ENCODE measurements at regions not wholly inside any gene's neighbourhood (a gene's known extent, or its start where the extent isn't known, plus 50 kb on each side); places are given as distances from the start of the nearest gene placed in this dataset.
A peak's percentile ranks its signal among the peaks of the same experiment; 100 is the strongest.

- no peak for TF ChIP-seq CREB5 (CRISPR knock-in tag; IDR thresholded peaks at IDR 0.05; ENCODE audit: low read depth)
- TF ChIP-seq ZFP30 (CRISPR knock-in tag; IDR thresholded peaks at IDR 0.05), result no peak
- no peak for TF ChIP-seq TOX (CRISPR knock-in tag; IDR thresholded peaks at IDR 0.05; ENCODE audit: borderline replicate concordance)
- no peak for TF ChIP-seq ZNF8 (CRISPR knock-in tag; IDR thresholded peaks at IDR 0.05)
These were observed 172.2 kb upstream of the NCKAP5 start (continued) for GRCh38 chr2:133740500-133740899.

GRCh38 chr2:133748007-133748700, 179.9 kb upstream of the NCKAP5 start:
- TF ChIP-seq OSR1 (CRISPR knock-in tag; IDR thresholded peaks at IDR 0.05) (no peak), ISL1 (CRISPR knock-in tag; IDR thresholded peaks at IDR 0.05) (peak; percentile 52)
- no peak for ATAC-seq

- TF ChIP-seq TOX (CRISPR knock-in tag; IDR thresholded peaks at IDR 0.05; ENCODE audit: borderline replicate concordance), result no peak
- no peak for TF ChIP-seq TSHZ2 (CRISPR knock-in tag; IDR thresholded peaks at IDR 0.05)
- TF ChIP-seq PPARA (CRISPR knock-in tag; IDR thresholded peaks at IDR 0.05; ENCODE audit: borderline replicate concordance), result no peak
- TF ChIP-seq CREB5 (CRISPR knock-in tag; IDR thresholded peaks at IDR 0.05; ENCODE audit: low read depth), result no peak
- ATAC-seq, result no peak
These were observed 185.4 kb upstream of the NCKAP5 start for GRCh38 chr2:133753665-133754064.

- TF ChIP-seq PATZ1 (CRISPR knock-in tag; IDR thresholded peaks at IDR 0.05; ENCODE audit: borderline replicate concordance), result no peak
- TF ChIP-seq ARNTL (CRISPR knock-in tag; IDR thresholded peaks at IDR 0.05; ENCODE audit: borderline replicate concordance, low read depth), result no peak
- TF ChIP-seq BACH2 (CRISPR knock-in tag; IDR thresholded peaks at IDR 0.05; ENCODE audit: borderline replicate concordance), result no peak
- TF ChIP-seq CREB5 (CRISPR knock-in tag; IDR thresholded peaks at IDR 0.05; ENCODE audit: low read depth), result no peak
- no peak for ATAC-seq
These were observed 187.4 kb upstream of the NCKAP5 start for GRCh38 chr2:133755480-133756300.

- no peak for ATAC-seq
- TF ChIP-seq TCF4 (CRISPR knock-in tag; IDR thresholded peaks at IDR 0.05; ENCODE audit: borderline replicate concordance) (no peak), CREB5 (CRISPR knock-in tag; IDR thresholded peaks at IDR 0.05; ENCODE audit: low read depth) (no peak), ESRRG (CRISPR knock-in tag; IDR thresholded peaks at IDR 0.05) (no peak), ZNF8 (CRISPR knock-in tag; IDR thresholded peaks at IDR 0.05) (no peak), PATZ1 (CRISPR knock-in tag; IDR thresholded peaks at IDR 0.05; ENCODE audit: borderline replicate concordance) (no peak), CSDC2 (CRISPR knock-in tag; IDR thresholded peaks at IDR 0.05) (no peak), GLIS3 (CRISPR knock-in tag; IDR thresholded peaks at IDR 0.05) (no peak)
These were observed 188.6 kb upstream of the NCKAP5 start for GRCh38 chr2:133756833-133757232.

Data from SK-N-SH treated with all-trans-retinoic acid at 6 μM for 48 hours (cell line).